KMS-11 (cell line): ENCODE measurements at regions not wholly inside any gene's neighbourhood (a gene's known extent, or its start where the extent isn't known, plus 50 kb on each side); places are given as distances from the start of the nearest gene placed in this dataset.

Experiments used
- H2AFZ ChIP-seq: fragments of 200-600 bp; sonication (generic); 2 replicates; pipeline ENCODE4 v1.6.1; 2016; ENCODE audit warnings: antibody characterized with exemption, mixed run types, low read depth
- H3K27ac ChIP-seq: fragments of 200-600 bp; sonication (generic); 2 replicates; pipeline ENCODE4 v1.6.1; 2016; ENCODE audit warnings: mild to moderate bottlenecking, mixed run types
- H3K27me3 ChIP-seq: fragments of 200-600 bp; sonication (generic); 2 replicates; pipeline ENCODE4 v1.6.1; 2017; ENCODE audit warnings: mild to moderate bottlenecking, low read depth, mixed run types, moderate library complexity; ENCODE audit not compliant: insufficient read depth
- H3K36me3 ChIP-seq: fragments of 200-600 bp; sonication (generic); 2 replicates; pipeline ENCODE4 v1.6.1; 2017; ENCODE audit warnings: mild to moderate bottlenecking, mixed run types; ENCODE audit not compliant: insufficient read depth
- H3K4me1 ChIP-seq: fragments of 200-600 bp; sonication (generic); 2 replicates; pipeline ENCODE4 v1.6.1; 2016; ENCODE audit warnings: mild to moderate bottlenecking, low read depth, mixed run types; ENCODE audit not compliant: poor library complexity, severe bottlenecking
- H3K4me2 ChIP-seq: fragments of 200-600 bp; sonication (generic); 2 replicates; pipeline ENCODE4 v1.7.0; 2016; ENCODE audit warnings: mild to moderate bottlenecking, mixed run types
- H3K4me3 ChIP-seq: fragments of 200-600 bp; sonication (generic); IDR thresholded peaks from 2 replicates; pipeline ENCODE4 v1.6.1; 2017; ENCODE audit warnings: low read depth, low read length, mixed read lengths; ENCODE audit not compliant: insufficient read depth
- H3K79me2 ChIP-seq: fragments of 200-600 bp; sonication (generic); 2 replicates; pipeline ENCODE4 v1.6.1; 2016; ENCODE audit warnings: low read depth, mixed run types; ENCODE audit not compliant: insufficient read depth
- H3K9ac ChIP-seq: fragments of 200-600 bp; sonication (generic); 2 replicates; pipeline ENCODE4 v1.6.1; 2016; ENCODE audit warnings: mild to moderate bottlenecking, mixed run types
- H4K20me1 ChIP-seq: fragments of 200-600 bp; sonication (generic); 2 replicates; pipeline ENCODE4 v1.6.1; 2016; ENCODE audit warnings: mild to moderate bottlenecking, mixed run types; ENCODE audit not compliant: insufficient read depth
- CTCF ChIP-seq: fragments of 200-600 bp; sonication (generic); conservative IDR thresholded peaks from 2 replicates; pipeline ENCODE4 v1.6.1; 2017; ENCODE audit warnings: low read depth, mild to moderate bottlenecking, antibody characterized with exemption, low read length, moderate library complexity, mixed read lengths

DNA sequence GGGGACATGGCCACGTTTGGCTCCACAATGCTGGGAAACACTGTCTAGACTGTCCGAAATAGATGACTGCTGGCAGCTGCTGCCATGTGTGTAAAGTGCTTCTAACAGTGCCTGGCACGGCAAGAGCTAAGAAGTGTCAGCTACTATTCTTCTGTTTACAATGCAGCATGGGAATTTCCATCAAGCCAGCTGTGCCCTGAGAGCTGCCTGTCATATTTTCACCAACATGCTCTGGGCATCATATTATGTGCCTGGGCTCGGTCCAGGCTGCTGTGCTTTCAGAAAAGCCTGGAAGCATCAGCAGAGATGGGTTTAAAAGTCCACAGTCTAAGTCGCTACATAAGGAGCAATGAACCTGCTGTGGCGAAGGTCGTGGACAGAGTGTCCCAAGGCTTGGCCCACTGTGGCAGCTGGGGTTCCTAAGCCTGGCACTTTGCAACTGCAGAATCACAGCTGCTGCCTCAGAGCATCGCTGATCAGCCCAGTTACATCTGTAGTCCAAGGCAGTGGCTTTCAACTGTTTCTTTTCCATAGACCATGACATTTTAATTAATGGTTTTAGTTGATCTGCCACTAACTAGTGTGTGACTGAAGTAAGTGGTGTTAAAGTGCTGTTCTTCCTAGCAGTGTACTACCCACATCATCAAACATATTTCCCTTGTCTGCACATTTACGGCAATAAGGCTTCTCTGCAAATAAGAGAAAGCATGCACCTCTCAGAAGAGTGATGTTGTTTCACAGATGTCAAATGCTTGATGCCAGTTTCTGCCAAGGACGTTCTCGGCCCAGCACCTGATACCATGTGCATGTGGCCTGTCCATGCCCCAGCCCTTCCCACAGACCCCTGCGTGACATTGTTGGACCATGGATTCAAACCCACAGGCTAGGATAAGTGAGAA, 95.7 kb upstream of the C1QTNF9B start:
- Histone ChIP-seq H3K4me1 (no peaks in the 10 kb centered on the region), H3K4me2 (no peak overlapping the region), H3K4me3 (no peak overlapping the region), H3K36me3 (no peaks in the 10 kb centered on the region), H2AFZ (no peak overlapping the region), H3K9ac (no peak overlapping the region), H3K27me3 (no peaks in the 10 kb centered on the region), H4K20me1 (no peaks in the 10 kb centered on the region), H3K27ac (no peak overlapping the region), H3K79me2 (no peaks in the 10 kb centered on the region)
- TF ChIP-seq CTCF, result no peak

GRCh38 chr13:23993680-23993985, 96.3 kb upstream of the C1QTNF9B start:
- TF ChIP-seq CTCF, result no peak
- no peak overlapping the region for H3K4me3 ChIP-seq

GRCh38 chr13:23995283-23996073, 98.2 kb upstream of the C1QTNF9B start:
- no peak overlapping the region for H3K9ac ChIP-seq
- H3K4me2 ChIP-seq, result no peak overlapping the region
- no peak overlapping the region for H3K4me3 ChIP-seq
- no peaks in the 10 kb centered on the region for H4K20me1 ChIP-seq
- H3K27me3 ChIP-seq, result no peaks in the 10 kb centered on the region
- TF ChIP-seq CTCF, result no peak
- H3K36me3 ChIP-seq, result no peaks in the 10 kb centered on the region
- no peak overlapping the region for H2AFZ ChIP-seq
- no peaks in the 10 kb centered on the region for H3K4me1 ChIP-seq
- no peaks in the 10 kb centered on the region for H3K79me2 ChIP-seq
- H3K27ac ChIP-seq, result no peak overlapping the region

More at GRCh38 chr13:23993680-23993985, 96.3 kb upstream of the C1QTNF9B start:
- Histone ChIP-seq H3K9ac (no peak overlapping the region), H3K4me1 (no peaks in the 10 kb centered on the region), H3K27ac (no peak overlapping the region), H3K36me3 (no peaks in the 10 kb centered on the region), H3K4me2 (no peak overlapping the region), H4K20me1 (no peaks in the 10 kb centered on the region), H2AFZ (no peak overlapping the region), H3K79me2 (no peaks in the 10 kb centered on the region), H3K27me3 (no peaks in the 10 kb centered on the region)

GRCh38 chr13:23996456-23996855, 99.2 kb upstream of the C1QTNF9B start:
- no peak overlapping the region for H3K4me2 ChIP-seq
- no peak overlapping the region for H2AFZ ChIP-seq
- no peak overlapping the region for H3K9ac ChIP-seq
- no peak overlapping the region for H3K4me3 ChIP-seq
- no peaks in the 10 kb centered on the region for H3K36me3 ChIP-seq
- no peak overlapping the region for H3K27ac ChIP-seq
- H3K79me2 ChIP-seq, result no peaks in the 10 kb centered on the region
- no peaks in the 10 kb centered on the region for H4K20me1 ChIP-seq
- H3K27me3 ChIP-seq, result no peaks in the 10 kb centered on the region
- TF ChIP-seq CTCF, result no peak
- no peaks in the 10 kb centered on the region for H3K4me1 ChIP-seq
